IMR-90 (cell line): ENCODE measurements at regions not wholly inside any gene's neighbourhood (a gene's known extent, or its start where the extent isn't known, plus 50 kb on each side); places are given as distances from the start of the nearest gene placed in this dataset.

Source experiments
- FOS ChIP-seq: fragments of 150-350 bp; IDR thresholded peaks from 2 replicates; pipeline ENCODE4 v1.6.1; 2016; ENCODE audit warnings: low read depth, low read length
- MXI1 ChIP-seq: IDR thresholded peaks from 2 replicates; pipeline ENCODE4 v1.6.1; 2012; ENCODE audit warnings: low read depth, mild to moderate bottlenecking, low read length, moderate library complexity, borderline replicate concordance
- POLR2A ChIP-seq: IDR thresholded peaks from 2 replicates; pipeline ENCODE4 v1.6.1; 2012; ENCODE audit warnings: mild to moderate bottlenecking, low read depth, low read length
- RAD21 ChIP-seq: IDR thresholded peaks from 2 replicates; pipeline ENCODE4 v1.6.1; 2012; ENCODE audit warnings: low read length, improper control_type of control experiment
- SMC3 ChIP-seq: fragments of 150-350 bp; IDR thresholded peaks from 2 replicates; pipeline ENCODE4 v1.6.1; 2016; ENCODE audit warnings: low read depth, mild to moderate bottlenecking, antibody characterized with exemption, low read length, moderate library complexity
- USF2 ChIP-seq: fragments of 150-350 bp; IDR thresholded peaks from 2 replicates; pipeline ENCODE4 v1.6.1; 2017; ENCODE audit warnings: mild to moderate bottlenecking, antibody characterized with exemption, low read length, low read depth
- TF ChIP-seq, protein P1 (sequence below): conservative IDR thresholded peaks from 2 replicates; pipeline ENCODE4 v1.5.1; 2012; ENCODE audit warnings: mild to moderate bottlenecking, low read depth, low read length, improper control_type of control experiment
- TF ChIP-seq, protein P2 (sequence below): fragments of 150-350 bp; IDR thresholded peaks from 2 replicates; pipeline ENCODE4 v1.6.1; 2016; ENCODE audit warnings: low read depth, mild to moderate bottlenecking, low read length, moderate library complexity, borderline replicate concordance

GRCh38 chr3:6608843-6609242, 252.1 kb upstream of the GRM7 start:
- TF ChIP-seq, protein P1, sequence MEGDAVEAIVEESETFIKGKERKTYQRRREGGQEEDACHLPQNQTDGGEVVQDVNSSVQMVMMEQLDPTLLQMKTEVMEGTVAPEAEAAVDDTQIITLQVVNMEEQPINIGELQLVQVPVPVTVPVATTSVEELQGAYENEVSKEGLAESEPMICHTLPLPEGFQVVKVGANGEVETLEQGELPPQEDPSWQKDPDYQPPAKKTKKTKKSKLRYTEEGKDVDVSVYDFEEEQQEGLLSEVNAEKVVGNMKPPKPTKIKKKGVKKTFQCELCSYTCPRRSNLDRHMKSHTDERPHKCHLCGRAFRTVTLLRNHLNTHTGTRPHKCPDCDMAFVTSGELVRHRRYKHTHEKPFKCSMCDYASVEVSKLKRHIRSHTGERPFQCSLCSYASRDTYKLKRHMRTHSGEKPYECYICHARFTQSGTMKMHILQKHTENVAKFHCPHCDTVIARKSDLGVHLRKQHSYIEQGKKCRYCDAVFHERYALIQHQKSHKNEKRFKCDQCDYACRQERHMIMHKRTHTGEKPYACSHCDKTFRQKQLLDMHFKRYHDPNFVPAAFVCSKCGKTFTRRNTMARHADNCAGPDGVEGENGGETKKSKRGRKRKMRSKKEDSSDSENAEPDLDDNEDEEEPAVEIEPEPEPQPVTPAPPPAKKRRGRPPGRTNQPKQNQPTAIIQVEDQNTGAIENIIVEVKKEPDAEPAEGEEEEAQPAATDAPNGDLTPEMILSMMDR: no peak
- TF ChIP-seq POLR2A (no peak), USF2 (no peak), RAD21 (no peak), SMC3 (no peak), FOS (no peak), MXI1 (no peak)
- TF ChIP-seq, protein P2, sequence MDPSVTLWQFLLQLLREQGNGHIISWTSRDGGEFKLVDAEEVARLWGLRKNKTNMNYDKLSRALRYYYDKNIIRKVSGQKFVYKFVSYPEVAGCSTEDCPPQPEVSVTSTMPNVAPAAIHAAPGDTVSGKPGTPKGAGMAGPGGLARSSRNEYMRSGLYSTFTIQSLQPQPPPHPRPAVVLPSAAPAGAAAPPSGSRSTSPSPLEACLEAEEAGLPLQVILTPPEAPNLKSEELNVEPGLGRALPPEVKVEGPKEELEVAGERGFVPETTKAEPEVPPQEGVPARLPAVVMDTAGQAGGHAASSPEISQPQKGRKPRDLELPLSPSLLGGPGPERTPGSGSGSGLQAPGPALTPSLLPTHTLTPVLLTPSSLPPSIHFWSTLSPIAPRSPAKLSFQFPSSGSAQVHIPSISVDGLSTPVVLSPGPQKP: no peak
